Naive thymus-derived CD4-positive, alpha-beta T cell (primary cell): ENCODE measurements at regions not wholly inside any gene's neighbourhood (a gene's known extent, or its start where the extent isn't known, plus 50 kb on each side); places are given as distances from the start of the nearest gene placed in this dataset.
A peak's percentile ranks its signal among the peaks of the same experiment; 100 is the strongest.

Experiments
- ATAC-seq: fragments of 150-1000 bp; cut with Tn5 transposase; 2 replicates; pipeline ENCODE4 v1.10.0; 2021; ENCODE audit warnings: mild to moderate bottlenecking, moderate library complexity
- CTCF ChIA-PET: fragments of 350-600 bp; sonication (Branson Sonifier 250); formaldehyde crosslinking; loops from one replicate; lab custom pipeline; 2021; ENCODE audit warnings: antibody characterized with exemption; lab: Charles Lee
- POLR2A ChIA-PET: fragments of 350-600 bp; sonication (Branson Sonifier 250); formaldehyde crosslinking; loops from one replicate; lab custom pipeline; 2021; ENCODE audit warnings: antibody characterized with exemption, inconsistent platforms; lab: Charles Lee
- DNase-seq, 9 donors: peaks; one replicate each; pipeline versions ENCODE4 v3.0.0 to v3.0.0-alpha.2; 2020 to 2022; ENCODE audit warnings: mixed read lengths in 1 of 9
- H3K27ac ChIP-seq: one replicate; pipeline ENCODE4 v1.7.0; 2013; ENCODE audit warnings: mild to moderate bottlenecking, low read depth, low read length, moderate library complexity
- H3K27me3 ChIP-seq, 2 donors: one replicate each; pipeline ENCODE4 v1.7.0; 2013; ENCODE audit warnings: low read length in 2 of 2, mild to moderate bottlenecking in 2 of 2, moderate library complexity in 2 of 2; ENCODE audit not compliant: control insufficient read depth in 2 of 2, insufficient read depth in 2 of 2
- H3K36me3 ChIP-seq, 3 experiments: 1 replicate in 2 of 3; 2 replicates in 1 of 3; pipeline ENCODE4 v1.7.0; 2013; ENCODE audit warnings: low read length in 3 of 3, mild to moderate bottlenecking in 3 of 3, moderate library complexity in 1 of 3; ENCODE audit not compliant: insufficient read depth in 3 of 3, control insufficient read depth in 2 of 3
- H3K4me1 ChIP-seq, 2 donors: one replicate each; pipeline ENCODE4 v1.7.0; 2013; ENCODE audit warnings: low read length in 2 of 2, mild to moderate bottlenecking in 2 of 2, moderate library complexity in 1 of 2; ENCODE audit not compliant: control insufficient read depth in 2 of 2, insufficient read depth in 2 of 2
- H3K4me3 ChIP-seq: 2 replicates; pipeline ENCODE4 v1.7.0; 2013; ENCODE audit warnings: mild to moderate bottlenecking, low read length
- H3K9me3 ChIP-seq, 3 experiments: 1 replicate in 2 of 3; 2 replicates in 1 of 3; pipeline ENCODE4 v1.7.0; 2013; ENCODE audit warnings: low read length in 3 of 3; ENCODE audit not compliant: control insufficient read depth in 2 of 3
- H3K27ac Mint-ChIP-seq, 9 donors: one replicate each; pipeline ENCODE4 v1.8.0; 2020 to 2022; ENCODE audit warnings: mixed read lengths in 9 of 9, mild to moderate bottlenecking in 8 of 9, moderate library complexity in 5 of 9, inconsistent platforms in 2 of 9
- H3K27me3 Mint-ChIP-seq, 5 donors: one replicate each; pipeline ENCODE4 v1.8.0; 2021 to 2022; ENCODE audit warnings: mixed read lengths in 5 of 5, mild to moderate bottlenecking in 1 of 5
- H3K36me3 Mint-ChIP-seq, 5 donors: one replicate each; pipeline ENCODE4 v1.8.0; 2020 to 2022; ENCODE audit warnings: mixed read lengths in 5 of 5, mild to moderate bottlenecking in 3 of 5, inconsistent platforms in 1 of 5
- H3K4me1 Mint-ChIP-seq, 7 donors: one replicate each; pipeline ENCODE4 v1.8.0; 2020 to 2022; ENCODE audit warnings: mixed read lengths in 7 of 7, mild to moderate bottlenecking in 3 of 7, inconsistent platforms in 1 of 7
- H3K4me3 Mint-ChIP-seq, 10 donors: one replicate each; pipeline ENCODE4 v1.8.0; 2020 to 2022; ENCODE audit warnings: mild to moderate bottlenecking in 10 of 10, mixed read lengths in 10 of 10, moderate library complexity in 6 of 10, inconsistent platforms in 2 of 10
- H3K9me3 Mint-ChIP-seq, 11 donors: one replicate each; pipeline ENCODE4 v1.8.0; 2020 to 2022; ENCODE audit warnings: mixed read lengths in 11 of 11, mild to moderate bottlenecking in 4 of 11, inconsistent platforms in 1 of 11, moderate library complexity in 1 of 11
- intact Hi-C, 2 donors: fragments of 100-400 bp; cut with micrococcal nuclease; formaldehyde crosslinking; loops; one replicate each; pipeline ENCODE4 v1.15.1; 2023

- no peak overlapping the region for H3K27ac Mint-ChIP-seq
- no peaks in the 10 kb centered on the region for H3K4me1 Mint-ChIP-seq
- H3K4me1 ChIP-seq, result no peaks in the 10 kb centered on the region
- H3K36me3 ChIP-seq, result no peaks in the 10 kb centered on the region
- no peaks in the 10 kb centered on the region for H3K36me3 Mint-ChIP-seq
- intact Hi-C loops, result no loop called here
- peaks cover 0 to 7% (median 0%) of the 10 kb centered on the region in 11 donors for H3K9me3 Mint-ChIP-seq
- ATAC-seq (no peak), DNase-seq (no peak)
- CTCF ChIA-PET, result no interaction called here
- peaks cover 0 to 7% (median 3%) of the 10 kb centered on the region in 5 donors for H3K27me3 Mint-ChIP-seq
- no peaks in the 10 kb centered on the region for H3K9me3 ChIP-seq
- no peaks in the 10 kb centered on the region for H3K27me3 ChIP-seq
- no peak overlapping the region for H3K27ac ChIP-seq
- POLR2A ChIA-PET, result no interaction called here
- no peak overlapping the region for H3K4me3 ChIP-seq
- H3K4me3 Mint-ChIP-seq, result no peak overlapping the region
These were observed 184.5 kb upstream of the CXCL12 start for GRCh38 chr10:44569193-44570091.

- DNase-seq (no peak), ATAC-seq (no peak)
- no peaks in the 10 kb centered on the region for H3K27me3 ChIP-seq
- peaks cover 0 to 11% (median 3%) of the 10 kb centered on the region in 5 donors for H3K27me3 Mint-ChIP-seq
- H3K4me1 ChIP-seq, result no peaks in the 10 kb centered on the region
- H3K36me3 ChIP-seq, result no peaks in the 10 kb centered on the region
- H3K4me3 ChIP-seq, result no peak overlapping the region
- ChIA-PET CTCF (no interaction called here), POLR2A (no interaction called here)
- H3K9me3 ChIP-seq, result no peaks in the 10 kb centered on the region
- H3K9me3 Mint-ChIP-seq, result peaks cover 0 to 5% (median 0%) of the 10 kb centered on the region in 11 donors
- no peak overlapping the region for H3K27ac ChIP-seq
- H3K36me3 Mint-ChIP-seq, result no peaks in the 10 kb centered on the region
- intact Hi-C loops, result no loop called here
- no peaks in the 10 kb centered on the region for H3K4me1 Mint-ChIP-seq
- H3K27ac Mint-ChIP-seq, result no peak overlapping the region
- H3K4me3 Mint-ChIP-seq, result no peak overlapping the region
These were observed 186.8 kb upstream of the CXCL12 start for GRCh38 chr10:44571701-44572100.

GRCh38 chr10:44572146-44572545, 187.2 kb upstream of the CXCL12 start:
- H3K36me3 ChIP-seq, result no peaks in the 10 kb centered on the region
- no peaks in the 10 kb centered on the region for H3K9me3 ChIP-seq
- H3K27me3 ChIP-seq, result no peaks in the 10 kb centered on the region
- no peak overlapping the region for H3K27ac ChIP-seq
- CTCF ChIA-PET, result no interaction called here
- ATAC-seq (no peak), DNase-seq (no peak)
- H3K27me3 Mint-ChIP-seq, result peaks cover 0 to 11% (median 3%) of the 10 kb centered on the region in 5 donors
- no peak overlapping the region for H3K4me3 ChIP-seq
- H3K4me3 Mint-ChIP-seq, result no peak overlapping the region
- H3K4me1 ChIP-seq, result no peaks in the 10 kb centered on the region
- intact Hi-C loops, result no loop called here
- H3K4me1 Mint-ChIP-seq, result no peaks in the 10 kb centered on the region
- no peak overlapping the region for H3K27ac Mint-ChIP-seq
- POLR2A ChIA-PET, result no interaction called here
- no peaks in the 10 kb centered on the region for H3K36me3 Mint-ChIP-seq
- H3K9me3 Mint-ChIP-seq, result peaks cover 0 to 5% (median 0%) of the 10 kb centered on the region in 11 donors

GRCh38 chr10:44573821-44574220, 188.9 kb upstream of the CXCL12 start:
- Mint-ChIP-seq H3K27me3 (peaks cover 0 to 11% (median 3%) of the 10 kb centered on the region in 5 donors), H3K4me1 (no peaks in the 10 kb centered on the region), H3K27ac (no peak overlapping the region), H3K4me3 (no peak overlapping the region), H3K36me3 (no peaks in the 10 kb centered on the region), H3K9me3 (peaks cover 0 to 5% (median 0%) of the 10 kb centered on the region in 11 donors)
- Histone ChIP-seq H3K9me3 (no peaks in the 10 kb centered on the region), H3K4me3 (no peak overlapping the region), H3K36me3 (no peaks in the 10 kb centered on the region), H3K4me1 (no peaks in the 10 kb centered on the region), H3K27ac (no peak overlapping the region), H3K27me3 (no peaks in the 10 kb centered on the region)
- intact Hi-C loops, result no loop called here
- ChIA-PET CTCF (no interaction called here), POLR2A (no interaction called here)
- no peak for DNase-seq
- ATAC-seq, result no peak

- DNase-seq, result no peak
- H3K4me1 ChIP-seq, result no peaks in the 10 kb centered on the region
- H3K36me3 Mint-ChIP-seq, result no peaks in the 10 kb centered on the region
- H3K36me3 ChIP-seq, result no peaks in the 10 kb centered on the region
- no peak overlapping the region for H3K27ac ChIP-seq
- H3K4me1 Mint-ChIP-seq, result no peaks in the 10 kb centered on the region
- no peak overlapping the region for H3K4me3 ChIP-seq
- POLR2A ChIA-PET, result no interaction called here
- H3K27ac Mint-ChIP-seq, result peak overlapping the region in 1 of 9 donors; percentile 36
- H3K4me3 Mint-ChIP-seq, result no peak overlapping the region
- H3K9me3 ChIP-seq, result no peaks in the 10 kb centered on the region
- CTCF ChIA-PET, result no interaction called here
- H3K27me3 ChIP-seq, result no peaks in the 10 kb centered on the region
- H3K9me3 Mint-ChIP-seq, result peaks cover 0 to 5% (median 2%) of the 10 kb centered on the region in 11 donors
- H3K27me3 Mint-ChIP-seq, result peaks cover 0 to 5% (median 3%) of the 10 kb centered on the region in 5 donors
- ATAC-seq, result no peak
- intact Hi-C loops, result no loop called here
These were observed 189.9 kb upstream of the CXCL12 start for GRCh38 chr10:44574596-44575480.

GRCh38 chr10:44575601-44576380, 190.9 kb upstream of the CXCL12 start:
- H3K27me3 Mint-ChIP-seq, result peaks cover 0 to 5% (median 0%) of the 10 kb centered on the region in 5 donors
- no peak overlapping the region for H3K4me3 Mint-ChIP-seq
- ATAC-seq, result no peak
- ChIA-PET CTCF (no interaction called here), POLR2A (no interaction called here)
- Histone ChIP-seq H3K4me3 (no peak overlapping the region), H3K27ac (no peak overlapping the region), H3K9me3 (no peaks in the 10 kb centered on the region), H3K27me3 (no peaks in the 10 kb centered on the region), H3K36me3 (no peaks in the 10 kb centered on the region), H3K4me1 (no peaks in the 10 kb centered on the region)
- no peaks in the 10 kb centered on the region for H3K36me3 Mint-ChIP-seq
- H3K27ac Mint-ChIP-seq, result no peak overlapping the region
- intact Hi-C loops, result no loop called here
- no peak for DNase-seq
- peaks cover 0 to 5% (median 0%) of the 10 kb centered on the region in 11 donors for H3K9me3 Mint-ChIP-seq
- H3K4me1 Mint-ChIP-seq, result no peaks in the 10 kb centered on the region
